ENCODE measurements at regions not wholly inside any gene's neighbourhood (a gene's known extent, or its start where the extent isn't known, plus 50 kb on each side); places are given as distances from the start of the nearest gene placed in this dataset.
"Not testable (repeated sequence)": the region's sequence is repeated elsewhere in the genome, so short reads cannot be mapped to it uniquely, and the experiment has no call there.

DNA sequence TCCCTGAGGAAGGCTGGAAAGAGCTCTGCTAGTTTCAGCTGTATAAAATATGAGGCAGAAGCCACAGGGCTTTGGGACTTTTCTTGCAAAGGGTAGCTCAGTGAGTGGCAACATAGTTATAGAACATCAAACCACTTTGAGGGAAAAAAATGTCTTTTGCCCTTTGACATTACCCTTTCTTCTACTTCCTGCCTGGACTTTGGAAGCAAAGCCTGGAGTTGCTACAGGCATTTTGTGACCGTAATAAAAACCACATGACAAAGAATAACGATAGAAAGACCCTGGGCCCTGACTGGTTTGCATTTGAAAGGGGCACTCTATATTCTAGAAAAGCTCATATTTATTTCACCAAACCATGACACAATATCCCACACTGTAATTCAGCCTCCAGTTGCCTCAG, 440.9 kb downstream of the DIRAS2 start:
- FAIRE-seq = no peak

DNA sequence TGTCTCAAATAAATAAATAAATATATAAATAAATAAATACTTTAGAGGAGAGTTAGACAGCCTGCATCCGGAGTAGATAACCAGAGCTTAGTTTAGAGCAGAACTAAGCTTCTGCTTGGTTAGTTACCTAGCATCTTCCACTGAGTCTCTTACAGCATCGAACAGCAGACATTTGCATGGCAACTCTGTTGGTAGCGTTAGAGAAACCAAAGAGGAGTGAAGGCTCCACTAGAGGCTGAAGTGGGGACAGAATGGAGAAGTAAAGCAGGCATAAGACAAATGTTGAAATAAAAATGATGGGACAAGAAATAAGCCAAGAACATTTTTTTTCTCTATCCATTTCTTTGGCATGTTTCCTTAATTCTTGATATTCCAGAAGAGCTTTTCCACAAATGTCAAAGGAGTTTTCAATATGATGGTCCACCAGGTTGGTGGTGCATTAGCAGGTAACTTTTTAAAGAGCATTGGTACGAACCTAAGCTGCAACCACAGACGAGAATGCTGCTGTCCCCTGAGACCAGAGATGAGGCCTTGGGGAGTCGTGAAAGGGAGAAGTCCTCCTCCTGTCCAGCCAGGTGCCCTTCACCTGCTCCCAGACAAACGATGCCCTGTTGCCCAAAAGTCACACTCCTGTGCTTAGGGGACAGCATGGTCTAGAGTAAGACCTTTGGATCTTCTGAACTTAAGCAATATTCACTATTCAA, 438.3 kb downstream of the DIRAS2 start:
- FAIRE-seq = no peak

DNA sequence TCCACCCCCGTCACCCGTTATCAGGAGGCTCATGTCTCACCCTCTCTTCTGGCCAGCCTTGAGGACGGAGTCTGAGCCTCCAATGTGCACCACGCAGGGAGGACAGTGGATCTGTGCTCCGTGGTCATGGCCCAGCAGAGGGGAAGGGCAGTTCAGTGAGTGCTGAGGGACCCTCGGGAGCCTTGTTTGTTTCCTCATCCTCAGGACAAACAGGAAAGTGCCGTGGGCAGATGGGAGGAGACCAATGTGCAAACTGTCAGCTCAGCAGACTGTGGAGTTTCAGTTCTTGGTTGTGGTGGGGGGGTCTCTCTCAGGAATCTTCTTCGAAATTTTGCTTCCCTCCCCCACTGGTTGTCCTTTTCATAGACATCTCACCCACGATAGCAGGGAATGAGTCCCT, 429.6 kb downstream of the DIRAS2 start:
- FAIRE-seq = not testable (repeated sequence)

DNA sequence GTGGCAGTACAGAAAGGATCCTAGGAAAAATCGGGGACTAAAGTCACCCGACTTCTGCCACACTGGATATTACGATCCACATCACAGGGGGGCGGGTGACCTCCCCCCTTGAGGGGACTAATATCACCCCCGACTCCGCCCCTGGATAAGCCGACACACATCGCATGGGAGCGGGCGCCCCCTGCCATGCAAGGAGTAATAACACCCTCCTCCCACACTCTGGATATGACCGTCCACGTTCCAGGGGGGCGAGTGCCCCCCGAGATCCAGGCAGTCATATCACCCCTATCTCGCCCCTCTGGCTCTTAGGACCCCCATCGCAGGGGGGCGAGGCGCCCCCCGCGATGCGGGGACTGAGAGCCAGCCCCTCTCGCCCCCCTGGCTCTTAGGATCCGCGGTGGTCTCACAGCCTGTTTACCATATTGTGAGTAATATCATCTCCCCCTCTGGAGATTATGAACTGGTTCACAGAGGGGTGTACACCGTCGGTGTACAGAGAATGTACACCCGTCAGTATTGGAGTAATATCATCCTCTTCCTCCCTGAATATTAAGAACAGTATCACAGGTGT, 423.0 kb downstream of the DIRAS2 start:
- FAIRE-seq = no peak

DNA sequence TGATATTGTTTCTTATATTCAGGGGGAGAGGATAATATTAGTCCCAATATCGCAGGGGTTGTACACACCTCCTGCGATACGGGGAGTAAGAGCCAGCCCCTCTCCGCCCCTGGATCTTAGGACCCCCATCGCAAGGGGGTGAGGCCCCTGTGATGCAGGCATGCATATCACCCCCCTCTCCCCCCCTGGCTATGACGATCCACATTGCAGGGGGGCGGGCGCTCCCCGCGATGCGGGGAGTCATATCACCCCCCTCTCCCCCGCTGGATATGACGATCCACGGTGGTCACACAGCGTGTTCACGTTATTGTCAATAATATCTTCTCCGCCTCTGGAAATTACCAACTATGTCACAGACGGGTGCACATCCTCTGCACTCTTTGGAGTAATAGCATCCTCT, 420.7 kb downstream of the DIRAS2 start:
- FAIRE-seq = not testable (repeated sequence)

DNA sequence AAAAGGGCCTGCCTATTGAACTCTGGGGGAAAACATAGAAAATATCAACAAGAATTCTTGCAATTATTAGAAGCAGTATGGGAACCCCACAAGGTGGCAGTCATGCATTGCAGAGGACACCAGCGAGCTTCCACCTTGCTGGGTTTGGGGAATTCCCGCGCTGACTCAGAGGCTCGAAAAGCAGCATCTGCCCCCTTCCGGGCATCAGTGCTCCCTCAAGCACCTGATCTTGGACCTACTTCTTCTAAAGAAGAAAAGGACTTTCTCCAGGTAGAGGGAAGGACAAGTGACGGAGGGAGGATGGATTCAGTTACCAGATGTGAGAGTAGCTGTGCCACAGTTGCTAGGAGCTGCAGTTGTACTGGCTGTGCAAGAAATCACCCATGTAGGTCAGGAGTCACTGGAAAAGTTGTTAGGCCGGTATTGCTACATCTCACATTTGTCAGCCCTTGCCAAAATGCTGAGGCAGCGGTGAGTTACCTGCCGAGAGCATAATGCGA, 415.7 kb downstream of the DIRAS2 start:
- FAIRE-seq = not testable (repeated sequence)

DNA sequence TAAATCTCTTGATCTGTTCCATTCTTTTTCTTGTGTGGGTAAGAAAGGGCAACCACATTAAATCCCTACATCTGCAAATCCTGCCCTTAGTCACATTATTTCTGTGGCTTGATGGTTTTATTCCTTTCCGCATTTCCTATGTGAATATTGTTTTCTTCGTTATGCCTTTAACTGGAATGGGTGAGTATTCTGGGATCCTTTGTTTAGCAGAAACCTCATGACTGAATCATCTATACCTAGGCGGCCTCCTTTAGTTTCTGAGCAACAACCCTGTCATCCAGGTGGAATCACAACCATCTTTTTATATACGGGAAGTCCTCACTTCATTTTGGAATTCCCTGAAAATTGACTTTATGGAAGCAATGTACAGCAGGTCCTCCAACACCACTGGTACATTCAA, 409.5 kb downstream of the DIRAS2 start:
- FAIRE-seq = not testable (repeated sequence)

DNA sequence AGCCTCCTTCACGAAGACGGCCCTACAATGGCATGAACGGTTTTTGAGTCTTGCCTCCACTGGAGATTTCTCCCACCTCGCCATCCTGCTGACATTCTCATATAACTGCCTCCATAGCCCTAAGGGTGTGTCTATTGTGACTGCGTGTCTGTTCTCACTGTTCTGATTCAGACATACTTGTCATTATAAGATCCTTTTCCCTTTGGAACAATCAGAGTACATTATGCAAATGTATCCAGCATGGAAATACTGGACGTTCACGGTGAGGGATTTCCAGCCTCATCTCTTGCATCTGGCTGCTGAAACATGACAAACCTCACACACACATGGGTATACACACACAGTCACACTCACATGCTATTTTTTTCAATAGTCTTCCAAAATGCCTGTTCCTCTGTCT, 402.1 kb downstream of the DIRAS2 start:
- FAIRE-seq = no peak

DNA sequence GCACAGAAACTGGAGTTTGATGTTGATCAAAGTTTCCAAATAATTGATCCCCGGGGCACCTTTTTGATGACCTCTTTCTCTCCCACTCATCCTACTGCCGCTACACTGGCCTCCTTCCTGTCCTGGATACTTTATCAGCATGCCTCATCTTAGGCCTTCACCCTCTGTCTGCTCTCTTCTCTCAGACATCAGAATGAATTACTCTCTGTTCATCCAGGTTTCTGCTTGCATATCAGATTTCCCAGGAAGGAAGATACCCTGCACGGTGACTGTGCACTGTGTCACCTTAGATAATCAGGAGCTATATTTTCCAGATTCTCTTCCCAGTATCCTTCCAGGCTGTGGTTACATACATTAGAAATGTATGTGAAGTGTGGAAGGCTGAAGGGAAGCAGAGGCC, 397.0 kb downstream of the DIRAS2 start:
- no peak for FAIRE-seq

DNA sequence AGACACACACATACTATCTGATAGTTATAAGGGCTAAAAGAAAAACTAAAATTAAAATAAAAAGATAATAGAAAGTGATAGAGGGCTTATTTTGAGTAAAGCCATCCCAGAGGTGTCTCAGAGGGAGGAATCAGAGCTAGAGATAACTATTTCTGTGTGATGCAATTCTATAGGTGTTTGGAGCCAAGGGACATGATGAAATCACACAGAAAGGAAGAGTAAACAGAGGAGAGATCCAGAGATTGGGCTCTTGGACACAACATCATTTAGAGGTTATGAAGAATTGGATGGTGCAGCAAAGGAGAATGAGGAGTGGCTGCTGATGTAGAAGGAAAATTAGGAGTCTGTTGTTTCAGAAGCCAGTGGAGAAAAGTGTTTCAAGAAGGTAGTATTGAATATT, 393.5 kb downstream of the DIRAS2 start:
- no peak for FAIRE-seq

DNA sequence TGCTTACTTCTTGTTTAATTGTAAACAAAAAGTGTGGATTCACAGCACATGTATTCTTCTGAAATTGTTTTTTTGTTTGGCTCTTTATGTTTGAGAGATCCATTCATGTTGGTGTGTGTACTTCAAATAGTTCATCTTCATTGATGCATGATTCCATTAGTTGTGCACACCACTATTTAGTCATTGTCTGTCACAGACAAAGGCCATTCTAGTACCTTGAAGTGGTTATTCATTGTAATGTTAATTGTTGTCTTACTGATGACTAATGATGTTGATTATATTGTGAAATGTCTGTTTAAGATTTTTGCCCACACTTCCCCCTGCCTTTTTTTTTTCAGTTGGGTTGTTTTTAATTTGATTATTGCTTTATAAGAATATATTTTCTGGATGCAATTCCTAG, 391.3 kb downstream of the DIRAS2 start:
- no peak for FAIRE-seq

DNA sequence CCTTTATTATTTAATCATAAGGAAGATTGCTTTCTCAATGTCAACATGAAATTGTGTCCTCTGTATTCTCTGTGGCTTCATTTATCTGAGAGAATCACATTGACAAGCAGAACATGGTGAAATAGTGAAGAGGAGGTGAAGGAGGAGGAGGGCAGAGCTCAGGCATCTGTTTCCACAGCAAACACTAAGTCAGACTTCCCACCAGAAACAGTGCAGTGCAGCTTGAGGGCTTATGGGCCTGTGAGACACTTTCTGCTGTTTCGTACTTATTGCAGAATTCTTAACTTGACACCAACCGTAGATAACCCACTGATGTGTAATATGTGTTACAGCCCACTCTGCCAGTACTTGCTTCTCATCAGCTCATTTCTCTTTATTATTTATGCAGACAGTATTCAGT, 386.3 kb downstream of the DIRAS2 start:
- FAIRE-seq = no peak

DNA sequence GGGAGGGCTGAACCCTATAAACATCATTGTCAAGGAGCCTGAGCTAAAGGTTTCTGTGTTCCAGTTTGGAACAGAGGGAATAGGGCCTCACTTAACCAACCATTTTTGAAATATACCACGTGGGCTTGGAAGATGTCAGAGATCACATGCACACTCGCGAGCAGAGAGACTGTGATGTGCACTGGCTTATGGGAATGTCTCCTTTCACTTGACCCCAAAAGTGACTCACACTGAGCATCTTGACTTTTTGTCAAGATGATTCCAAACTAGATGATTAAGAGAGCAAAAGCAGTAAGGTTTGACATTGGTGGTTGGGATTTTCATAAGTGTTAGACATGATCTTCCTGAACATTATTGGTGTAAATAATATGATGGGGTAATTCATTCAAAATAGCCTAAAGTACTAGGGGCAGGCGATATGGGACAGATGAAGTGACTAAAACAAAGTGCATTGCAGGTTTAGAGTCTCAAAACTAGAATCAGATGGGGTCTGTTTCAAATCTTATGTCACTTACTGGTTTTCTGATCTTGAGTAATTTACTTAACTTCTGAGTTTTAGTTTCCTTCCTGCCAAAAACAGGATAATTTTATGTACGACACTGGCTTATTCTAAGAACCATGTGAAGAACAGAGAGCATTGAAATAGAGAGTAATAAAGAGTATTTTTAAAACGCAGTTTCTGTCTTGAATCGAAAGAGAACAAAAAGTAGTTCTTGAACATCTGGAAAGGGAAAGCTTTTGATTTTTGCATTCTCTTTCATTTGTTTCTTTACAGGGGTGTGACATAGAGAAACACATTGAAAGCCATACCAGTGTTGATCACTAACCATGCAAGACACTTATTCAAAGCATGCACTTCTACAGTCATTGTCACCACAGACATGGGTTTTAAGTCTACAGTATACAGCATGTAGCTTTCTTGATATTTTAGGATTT, 383.0 kb downstream of the DIRAS2 start:
- FAIRE-seq = no peak

DNA sequence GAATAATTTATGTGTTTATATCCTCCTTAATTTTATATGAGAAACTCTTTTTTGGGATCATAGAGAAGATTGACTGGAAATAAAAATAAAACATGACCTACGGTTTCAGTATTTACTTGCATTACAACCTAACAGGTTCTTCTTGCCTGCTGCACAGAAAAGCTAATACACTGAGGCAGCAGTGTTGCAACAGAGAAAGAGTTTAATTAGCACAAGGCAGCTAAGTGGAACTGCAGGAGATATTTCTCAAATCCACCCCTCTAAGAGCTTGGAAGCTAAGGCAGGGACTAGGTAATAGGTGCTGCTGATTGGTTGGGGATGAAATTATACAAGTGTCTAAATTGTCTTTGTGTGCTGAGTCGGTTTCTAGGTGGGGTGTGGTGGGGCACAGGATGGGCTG, 380.9 kb downstream of the DIRAS2 start:
- no peak for FAIRE-seq

DNA sequence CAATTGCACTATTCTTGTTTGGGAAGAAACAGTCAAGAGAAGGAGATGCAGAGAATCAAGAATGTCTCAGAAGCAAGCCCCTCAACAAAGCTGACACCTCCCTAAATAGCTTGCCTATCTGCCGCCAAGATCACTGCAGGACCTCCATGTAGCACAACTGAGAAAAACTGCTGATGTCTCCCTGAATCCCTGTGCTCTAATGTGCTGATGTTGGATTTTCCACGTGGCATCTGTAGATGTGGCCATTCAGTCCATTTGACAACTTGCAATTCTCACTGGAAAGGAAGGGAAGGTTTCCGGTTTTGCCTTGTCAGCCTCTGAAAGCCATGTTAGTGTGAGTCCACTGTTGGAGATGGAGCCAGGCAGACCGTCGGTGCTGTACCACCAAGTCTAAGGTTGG, 374.0 kb downstream of the DIRAS2 start:
- no peak for FAIRE-seq

DNA sequence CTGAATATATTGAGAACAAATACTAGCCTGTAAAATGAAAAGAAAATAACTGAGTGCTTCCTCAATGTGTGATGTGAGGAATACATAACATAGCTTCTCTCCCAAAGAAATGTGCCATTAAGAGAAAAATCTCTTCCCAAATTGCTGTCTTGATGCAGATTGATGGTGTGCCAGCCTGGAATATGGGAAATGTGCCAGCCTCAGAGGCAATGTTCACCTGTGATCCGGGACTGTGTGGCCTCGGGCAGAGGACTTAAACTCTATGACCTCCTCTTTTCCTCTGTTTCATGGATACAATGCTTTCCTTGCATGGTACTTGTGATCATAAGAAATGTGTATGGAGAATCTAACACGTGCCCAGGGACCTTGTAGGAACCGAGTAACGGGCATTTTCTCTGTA, 370.9 kb downstream of the DIRAS2 start:
- no peak for FAIRE-seq

DNA sequence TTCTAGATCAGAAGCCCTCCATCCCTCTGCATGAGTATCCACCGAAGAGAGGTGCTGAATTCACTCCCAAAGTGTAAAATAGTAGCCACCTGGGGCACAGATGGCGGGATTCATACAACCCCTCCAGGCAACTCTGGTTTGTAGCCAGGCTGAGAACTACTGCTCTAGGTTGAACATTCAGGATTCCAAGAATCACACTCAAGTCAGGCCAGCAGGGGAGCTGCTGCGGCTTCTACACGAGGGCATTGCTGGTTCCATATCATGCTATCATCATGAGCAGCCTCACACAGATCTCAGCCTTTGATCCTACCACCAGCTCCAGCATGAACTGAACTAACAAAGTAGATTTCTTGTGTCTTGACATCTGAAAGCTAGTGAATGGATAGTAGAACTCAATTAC, 367.9 kb downstream of the DIRAS2 start:
- FAIRE-seq = no peak

DNA sequence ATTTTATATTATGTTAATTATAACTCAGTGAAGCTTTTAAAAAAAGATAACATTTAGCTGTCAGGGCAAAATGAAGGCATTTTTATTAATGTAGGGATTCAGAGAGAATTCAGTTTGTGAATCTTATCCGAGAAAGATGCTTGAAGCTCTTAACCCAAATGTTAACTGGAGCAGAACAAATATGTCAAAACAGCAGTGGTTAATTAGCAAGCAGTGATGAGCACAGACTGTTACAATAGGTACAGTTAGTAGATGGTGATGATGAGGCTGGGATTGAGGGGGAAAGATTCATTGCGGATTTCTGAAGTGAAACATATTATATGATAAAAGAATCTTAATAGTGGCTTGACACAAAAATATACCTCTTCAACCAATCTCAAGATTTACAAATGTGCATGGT, 356.7 kb downstream of the DIRAS2 start:
- FAIRE-seq = no peak

DNA sequence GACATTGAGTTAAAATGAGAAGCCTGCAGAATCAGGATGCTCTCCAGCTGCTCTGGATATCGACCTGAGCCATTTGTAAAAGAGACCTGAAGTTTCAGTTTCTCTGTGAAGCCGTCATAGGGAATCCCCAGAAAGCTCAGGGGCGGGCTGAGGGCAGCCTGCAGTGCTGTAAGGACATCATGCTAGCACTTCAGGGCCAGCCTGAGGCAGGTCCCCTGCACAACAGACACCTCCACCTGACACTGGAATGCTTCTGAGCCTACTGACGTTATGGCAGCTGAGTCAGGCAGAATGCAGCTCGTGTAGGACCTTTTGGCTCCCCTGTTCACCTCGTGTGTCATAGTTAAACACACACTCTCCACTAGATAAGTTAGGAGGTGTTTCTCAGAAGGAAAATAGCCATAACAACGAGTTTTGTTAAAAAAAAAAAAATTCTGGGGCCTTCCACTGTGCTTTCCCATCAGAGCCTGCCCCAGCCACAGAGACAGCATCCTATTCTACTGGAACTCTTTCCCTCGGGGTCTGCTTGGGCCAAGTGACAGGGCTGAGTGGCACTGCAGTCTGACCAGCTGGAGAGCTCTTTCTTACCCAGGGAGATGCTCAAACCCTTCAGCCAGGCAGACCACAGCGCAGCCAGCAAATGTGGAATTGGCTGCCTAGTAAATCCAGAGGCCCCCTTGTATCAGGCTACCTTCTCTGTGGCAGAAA, 354.9 kb downstream of the DIRAS2 start:
- no peak for FAIRE-seq

DNA sequence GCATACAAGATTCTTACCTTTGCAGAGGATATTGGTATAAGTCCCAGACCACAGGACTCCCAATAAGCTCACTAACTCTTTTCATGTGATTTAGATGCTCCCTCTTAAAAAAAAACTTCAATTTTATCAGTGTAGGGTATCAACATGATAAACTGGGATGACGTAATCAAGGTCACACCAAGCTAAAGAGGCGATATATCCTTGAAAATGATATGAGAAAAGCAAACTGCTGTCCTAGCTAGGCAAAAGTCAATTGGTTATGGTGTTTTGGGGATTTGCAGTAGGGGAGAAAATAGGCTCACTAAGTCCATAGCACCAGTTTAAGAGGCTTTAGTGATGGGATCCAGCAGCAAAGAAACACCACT, 354.4 kb downstream of the DIRAS2 start:
- no peak for FAIRE-seq

DNA sequence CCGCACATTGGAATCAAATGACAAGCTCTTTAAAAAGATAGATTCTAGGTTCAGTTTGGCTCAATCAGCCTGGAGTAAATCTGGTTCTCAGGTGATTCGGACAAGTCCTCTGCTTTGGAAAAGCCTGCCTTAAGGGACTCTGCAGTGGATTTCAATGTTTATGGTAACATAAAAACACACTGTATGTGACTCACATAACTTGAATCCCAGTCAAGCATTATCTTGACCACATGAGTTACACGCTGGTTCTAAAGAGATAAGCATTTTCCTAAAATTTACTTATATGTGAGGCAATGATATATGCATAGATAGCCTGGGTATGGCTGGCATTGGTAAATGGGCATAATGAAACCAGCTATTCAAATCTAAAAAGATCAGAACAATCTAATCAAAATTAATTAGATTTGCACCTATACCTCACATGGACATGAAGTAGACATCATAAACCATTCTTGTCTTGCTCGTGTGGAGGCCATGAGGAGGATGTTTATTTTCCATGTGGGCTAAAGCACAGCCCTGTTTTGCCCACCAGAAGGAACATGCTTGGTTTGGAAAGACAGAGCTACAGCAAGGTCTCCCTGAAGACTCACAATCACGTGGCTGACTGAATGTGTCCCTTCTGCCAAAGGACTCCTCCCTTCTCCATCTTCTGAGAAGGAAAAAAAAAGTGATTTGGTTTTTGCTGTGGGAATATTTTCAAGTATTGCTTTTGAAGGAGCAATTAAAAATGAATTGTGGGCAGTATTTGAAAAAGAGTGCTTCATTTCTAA, 351.7 kb downstream of the DIRAS2 start:
- no peak for FAIRE-seq

DNA sequence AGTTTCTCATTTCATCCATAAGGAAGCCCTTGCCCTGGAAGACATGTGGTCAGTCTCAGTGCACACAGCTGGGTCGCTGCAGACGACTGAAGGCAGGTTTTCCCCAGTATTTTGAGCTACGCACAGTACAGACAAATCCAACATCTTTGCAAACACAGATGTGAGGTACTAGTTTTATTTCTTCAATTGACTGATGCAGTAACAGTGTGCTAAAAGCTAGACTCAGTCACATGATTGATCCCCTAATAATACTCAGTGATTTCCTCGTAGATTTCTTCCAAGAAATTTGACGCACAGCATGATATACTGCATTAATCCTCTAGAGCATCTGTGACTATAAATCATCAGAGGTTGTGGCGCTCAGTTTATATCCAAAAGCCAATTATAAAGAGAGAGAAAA, 346.1 kb downstream of the DIRAS2 start:
- no peak for FAIRE-seq
